ENCODE measurements at regions not wholly inside any gene's neighbourhood (a gene's known extent, or its start where the extent isn't known, plus 50 kb on each side); places are given as distances from the start of the nearest gene placed in this dataset.

GRCh38 chr13:78299832-78300623, 303.3 kb downstream of the POU4F1 start:
- TF ChIP-seq CTCF (IDR thresholded peaks at IDR 0.05; ENCODE audit: low read depth, low read length, poor library complexity, severe bottlenecking) (no peak), EZH2phosphoT487 (IDR thresholded peaks at IDR 0.05; ENCODE audit: borderline replicate concordance, low read length) (no peak)

Measured in DOHH2 (cell line).